PC-9 (cell line): ENCODE measurements at regions not wholly inside any gene's neighbourhood (a gene's known extent, or its start where the extent isn't known, plus 50 kb on each side); places are given as distances from the start of the nearest gene placed in this dataset.
A peak's percentile ranks its signal among the peaks of the same experiment; 100 is the strongest.

Source experiments
- BruUV-seq: library from RNA; stranded (reverse); fragments of 400-500 nt; replicated peaks from 2 replicates; lab custom pipeline; 2021; lab: Mats Ljungman, UMichigan
- CTCF ChIA-PET: fragments of 300-600 bp; sonication (Branson Sonifier 250); formaldehyde crosslinking; loops from one replicate; lab custom pipeline; 2022; ENCODE audit warnings: antibody characterized with exemption; lab: Charles Lee
- POLR2A ChIA-PET: fragments of 300-600 bp; sonication (Branson Sonifier 250); formaldehyde crosslinking; loops from one replicate; lab custom pipeline; 2022; ENCODE audit warnings: antibody characterized with exemption; ENCODE audit not compliant: unreplicated experiment; lab: Charles Lee
- DNase-seq, 2 experiments: peaks; one replicate each; pipeline versions ENCODE4 v3.0.0 to v3.0.0-alpha.2; 2015 to 2022; ENCODE audit warnings: mixed read lengths in 1 of 2
- H2AFZ ChIP-seq: fragments of 200-600 bp; sonication (generic); 2 replicates; pipeline ENCODE4 v1.8.1; 2017; ENCODE audit warnings: antibody characterized with exemption
- H3F3A ChIP-seq: fragments of 200-600 bp; sonication (generic); 2 replicates; pipeline ENCODE4 v1.8.1; 2017; ENCODE audit warnings: antibody characterized with exemption, mild to moderate bottlenecking, low read depth; ENCODE audit not compliant: insufficient read depth
- H3K27ac ChIP-seq: fragments of 200-600 bp; sonication (generic); 2 replicates; pipeline ENCODE4 v1.6.1; 2016; ENCODE audit warnings: mixed run types
- H3K27me3 ChIP-seq: fragments of 200-600 bp; sonication (generic); 2 replicates; pipeline ENCODE4 v1.6.1; 2016; ENCODE audit warnings: low read depth, mixed run types; ENCODE audit not compliant: insufficient read depth
- H3K36me3 ChIP-seq: fragments of 200-600 bp; sonication (generic); 2 replicates; pipeline ENCODE4 v1.6.1; 2016; ENCODE audit warnings: low read depth, mixed run types
- H3K4me1 ChIP-seq: fragments of 200-600 bp; sonication (generic); replicated peaks from 2 replicates; pipeline ENCODE4 v1.6.1; 2016; ENCODE audit warnings: mixed run types; ENCODE audit not compliant: insufficient read depth
- H3K4me2 ChIP-seq: fragments of 200-600 bp; sonication (generic); 2 replicates; pipeline ENCODE4 v1.6.1; 2017; ENCODE audit warnings: mixed run types
- H3K4me3 ChIP-seq: fragments of 200-600 bp; sonication (generic); 2 replicates; pipeline ENCODE4 v1.6.1; 2016; ENCODE audit warnings: mixed run types
- H3K79me2 ChIP-seq: fragments of 200-600 bp; sonication (generic); 2 replicates; pipeline ENCODE4 v1.6.1; 2017; ENCODE audit warnings: low read depth, mixed run types
- H3K9me2 ChIP-seq: fragments of 200-600 bp; sonication (generic); 2 replicates; pipeline ENCODE4 v1.8.1; 2017; ENCODE audit warnings: mild to moderate bottlenecking; ENCODE audit not compliant: insufficient read depth
- H3K9me3 ChIP-seq: fragments of 200-600 bp; sonication (generic); 2 replicates; pipeline ENCODE4 v1.8.1; 2016; ENCODE audit warnings: low read depth; ENCODE audit not compliant: insufficient read depth
- H4K20me1 ChIP-seq: fragments of 200-600 bp; sonication (generic); 2 replicates; pipeline ENCODE4 v1.8.1; 2017; ENCODE audit not compliant: insufficient read depth
- CTCF ChIP-seq: fragments of 200-600 bp; sonication (generic); conservative IDR thresholded peaks from 2 replicates; pipeline ENCODE4 v1.6.1; 2017; ENCODE audit warnings: mixed run types, antibody characterized with exemption, mild to moderate bottlenecking, moderate library complexity
- EZH2 ChIP-seq: fragments of 200-600 bp; sonication (generic); IDR thresholded peaks from 2 replicates; pipeline ENCODE4 v1.8.0; 2017; ENCODE audit warnings: antibody characterized with exemption, low read depth
- intact Hi-C: fragments of 100-400 bp; cut with micrococcal nuclease; formaldehyde crosslinking; loops from one replicate; pipeline ENCODE4 v1.10.0; 2022; ENCODE audit not compliant: unreplicated experiment

- POLR2A ChIA-PET: no interaction called here
- no TSS peak for BruUV-seq
Observed at GRCh38 chr12:25788707-25789442, 169.6 kb upstream of the RASSF8 start.

GRCh38 chr12:25789541-25789944, 168.9 kb upstream of the RASSF8 start:
- Histone ChIP-seq H3F3A (no peaks in the 10 kb centered on the region), H3K27ac (no peak overlapping the region), H3K4me2 (no peak overlapping the region), H3K9me3 (no peaks in the 10 kb centered on the region), H4K20me1 (no peaks in the 10 kb centered on the region), H3K79me2 (no peaks in the 10 kb centered on the region), H3K9me2 (no peaks in the 10 kb centered on the region), H3K4me3 (no peak overlapping the region), H3K27me3 (no peaks in the 10 kb centered on the region), H3K36me3 (no peaks in the 10 kb centered on the region), H2AFZ (no peak overlapping the region), H3K4me1 (no peaks in the 10 kb centered on the region; the same call in 1 of the 2 replicates)
- DNase-seq: no peak
- intact Hi-C loops: no loop called here
- POLR2A ChIA-PET: no interaction called here
- CTCF ChIA-PET: no interaction called here
- TF ChIP-seq EZH2 (no peak), CTCF (no peak)
- no TSS peak for BruUV-seq

More at GRCh38 chr12:25788707-25789442, 169.6 kb upstream of the RASSF8 start:
- H3K9me3 ChIP-seq: no peaks in the 10 kb centered on the region
- no peak overlapping the region for H3K4me3 ChIP-seq
- no peak overlapping the region for H3K27ac ChIP-seq
- H3K79me2 ChIP-seq: no peaks in the 10 kb centered on the region
- H2AFZ ChIP-seq: no peak overlapping the region
- intact Hi-C loops: no loop called here
- no peak overlapping the region for H3K4me2 ChIP-seq
- CTCF ChIA-PET: no interaction called here
- no peaks in the 10 kb centered on the region; the same call in 1 of the 2 replicates for H3K4me1 ChIP-seq
- DNase-seq: no peak
- no peaks in the 10 kb centered on the region for H4K20me1 ChIP-seq
- no peaks in the 10 kb centered on the region for H3K27me3 ChIP-seq
- no peaks in the 10 kb centered on the region for H3K36me3 ChIP-seq
- no peak for TF ChIP-seq EZH2
- TF ChIP-seq CTCF: no peak
- no peaks in the 10 kb centered on the region for H3K9me2 ChIP-seq
- H3F3A ChIP-seq: no peaks in the 10 kb centered on the region

- POLR2A ChIA-PET: no interaction called here
- intact Hi-C loops: no loop called here
- TF ChIP-seq CTCF (no peak), EZH2 (no peak)
Observed at GRCh38 chr12:25792031-25792430, 166.5 kb upstream of the RASSF8 start.

More at GRCh38 chr12:25792031-25792430, 166.5 kb upstream of the RASSF8 start:
- Histone ChIP-seq H3K9me2 (no peaks in the 10 kb centered on the region), H3K4me2 (no peak overlapping the region), H3K27me3 (no peaks in the 10 kb centered on the region), H3K79me2 (no peaks in the 10 kb centered on the region), H2AFZ (no peak overlapping the region), H4K20me1 (no peaks in the 10 kb centered on the region), H3K9me3 (no peaks in the 10 kb centered on the region), H3K4me1 (peaks cover 4% of the 10 kb centered on the region), H3K27ac (no peak overlapping the region), H3K4me3 (no peak overlapping the region), H3K36me3 (no peaks in the 10 kb centered on the region), H3F3A (no peaks in the 10 kb centered on the region)
- CTCF ChIA-PET: no interaction called here
- no TSS peak for BruUV-seq
- peak in 1 of 2 experiments; percentile 54 for DNase-seq
